Neural progenitor cell (in vitro differentiated cells): ENCODE measurements at regions not wholly inside any gene's neighbourhood (a gene's known extent, or its start where the extent isn't known, plus 50 kb on each side); places are given as distances from the start of the nearest gene placed in this dataset.

Experiments
- DNase-seq: peaks from one replicate; pipeline ENCODE4 v3.0.0-alpha.2; 2016; ENCODE audit warnings: low spot score
- H2AFZ ChIP-seq: fragments of 200-600 bp; sonication (generic); replicated peaks from 2 replicates; pipeline ENCODE4 v1.6.1; 2016; ENCODE audit warnings: antibody characterized with exemption
- H3F3A ChIP-seq: fragments of 200-600 bp; sonication (generic); 2 replicates; pipeline ENCODE4 v1.6.1; 2016; ENCODE audit warnings: antibody characterized with exemption, low read depth
- H3K27ac ChIP-seq: fragments of 200-600 bp; sonication (generic); 2 replicates; pipeline ENCODE4 v1.5.1; 2016; ENCODE audit warnings: mild to moderate bottlenecking
- H3K27me3 ChIP-seq: fragments of 200-600 bp; sonication (generic); 2 replicates; pipeline ENCODE4 v1.6.1; 2016; ENCODE audit warnings: mild to moderate bottlenecking, moderate library complexity
- H3K36me3 ChIP-seq: fragments of 200-600 bp; sonication (generic); 2 replicates; pipeline ENCODE4 v1.5.1; 2016
- H3K4me1 ChIP-seq: fragments of 200-600 bp; sonication (generic); 2 replicates; pipeline ENCODE4 v1.6.1; 2016; ENCODE audit warnings: mixed run types
- H3K4me2 ChIP-seq: fragments of 200-600 bp; sonication (generic); 2 replicates; pipeline ENCODE4 v1.6.1; 2016
- H3K4me3 ChIP-seq: fragments of 200-600 bp; sonication (generic); 2 replicates; pipeline ENCODE4 v1.5.1; 2016
- H3K79me2 ChIP-seq: fragments of 200-600 bp; sonication (generic); 2 replicates; pipeline ENCODE4 v1.6.1; 2016; ENCODE audit warnings: low read depth
- H3K9ac ChIP-seq: fragments of 200-600 bp; sonication (generic); 2 replicates; pipeline ENCODE4 v1.6.1; 2016
- H3K9me3 ChIP-seq: fragments of 200-600 bp; sonication (generic); 2 replicates; pipeline ENCODE4 v1.5.1; 2016; ENCODE audit warnings: low read depth
- H4K20me1 ChIP-seq: fragments of 200-600 bp; sonication (generic); 2 replicates; pipeline ENCODE4 v1.6.1; 2016; ENCODE audit warnings: low read depth
- H3K27ac Mint-ChIP-seq: 3 replicates; pipeline ENCODE4 v1.8.0; 2021; ENCODE audit warnings: mixed read lengths
- H3K27me3 Mint-ChIP-seq: 2 replicates; pipeline ENCODE4 v1.8.0; 2022; ENCODE audit warnings: low read depth, mild to moderate bottlenecking, inconsistent platforms, moderate library complexity, mixed read lengths; ENCODE audit not compliant: insufficient read depth
- H3K36me3 Mint-ChIP-seq: 3 replicates; pipeline ENCODE4 v1.8.0; 2021; ENCODE audit warnings: mixed read lengths
- H3K4me1 Mint-ChIP-seq: 3 replicates; pipeline ENCODE4 v1.8.0; 2021; ENCODE audit warnings: mixed read lengths
- H3K4me3 Mint-ChIP-seq: 3 replicates; pipeline ENCODE4 v1.8.0; 2021; ENCODE audit warnings: mild to moderate bottlenecking, moderate library complexity, mixed read lengths
- H3K9me3 Mint-ChIP-seq: 3 replicates; pipeline ENCODE4 v1.8.0; 2020; ENCODE audit warnings: mixed read lengths
- EZH2 ChIP-seq: fragments of 200-600 bp; sonication (generic); IDR thresholded peaks from 2 replicates; pipeline ENCODE4 v1.6.1; 2017; ENCODE audit warnings: antibody characterized with exemption, mild to moderate bottlenecking, moderate library complexity
- EZH2phosphoT487 ChIP-seq: fragments of 200-600 bp; sonication (generic); IDR thresholded peaks from 2 replicates; pipeline ENCODE4 v1.6.1; 2017; ENCODE audit warnings: antibody characterized with exemption
- TF ChIP-seq, protein P1 (sequence below): fragments of 200-600 bp; sonication (generic); IDR thresholded peaks from 2 replicates; pipeline ENCODE4 v1.5.1; 2017; ENCODE audit warnings: antibody characterized with exemption, mild to moderate bottlenecking

GRCh38 chr17:72189768-72190593 is 69.2 kb downstream of the SOX9 start:
- TF ChIP-seq EZH2phosphoT487 = no peak
- no peak for TF ChIP-seq EZH2
- TF ChIP-seq, protein P1, sequence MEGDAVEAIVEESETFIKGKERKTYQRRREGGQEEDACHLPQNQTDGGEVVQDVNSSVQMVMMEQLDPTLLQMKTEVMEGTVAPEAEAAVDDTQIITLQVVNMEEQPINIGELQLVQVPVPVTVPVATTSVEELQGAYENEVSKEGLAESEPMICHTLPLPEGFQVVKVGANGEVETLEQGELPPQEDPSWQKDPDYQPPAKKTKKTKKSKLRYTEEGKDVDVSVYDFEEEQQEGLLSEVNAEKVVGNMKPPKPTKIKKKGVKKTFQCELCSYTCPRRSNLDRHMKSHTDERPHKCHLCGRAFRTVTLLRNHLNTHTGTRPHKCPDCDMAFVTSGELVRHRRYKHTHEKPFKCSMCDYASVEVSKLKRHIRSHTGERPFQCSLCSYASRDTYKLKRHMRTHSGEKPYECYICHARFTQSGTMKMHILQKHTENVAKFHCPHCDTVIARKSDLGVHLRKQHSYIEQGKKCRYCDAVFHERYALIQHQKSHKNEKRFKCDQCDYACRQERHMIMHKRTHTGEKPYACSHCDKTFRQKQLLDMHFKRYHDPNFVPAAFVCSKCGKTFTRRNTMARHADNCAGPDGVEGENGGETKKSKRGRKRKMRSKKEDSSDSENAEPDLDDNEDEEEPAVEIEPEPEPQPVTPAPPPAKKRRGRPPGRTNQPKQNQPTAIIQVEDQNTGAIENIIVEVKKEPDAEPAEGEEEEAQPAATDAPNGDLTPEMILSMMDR = no peak
- H3K27ac ChIP-seq = no peak overlapping the region

GRCh38 chr17:72191356-72191755 is 70.5 kb downstream of the SOX9 start:
- Histone ChIP-seq H4K20me1 (no peaks in the 10 kb centered on the region), H3F3A (peaks cover 11% of the 10 kb centered on the region), H2AFZ (no peak overlapping the region), H3K79me2 (no peaks in the 10 kb centered on the region), H3K27ac (no peak overlapping the region), H3K9ac (no peak overlapping the region), H3K4me1 (peaks cover 13% of the 10 kb centered on the region), H3K27me3 (no peaks in the 10 kb centered on the region), H3K36me3 (no peaks in the 10 kb centered on the region), H3K4me3 (no peak overlapping the region), H3K4me2 (no peak overlapping the region), H3K9me3 (no peaks in the 10 kb centered on the region)
- H3K36me3 Mint-ChIP-seq = no peaks in the 10 kb centered on the region
- TF ChIP-seq, protein P1 = no peak
- TF ChIP-seq EZH2 (no peak), EZH2phosphoT487 (no peak)
- peaks cover 7% of the 10 kb centered on the region for H3K27me3 Mint-ChIP-seq
- peaks cover 5% of the 10 kb centered on the region for H3K9me3 Mint-ChIP-seq
- H3K4me1 Mint-ChIP-seq = peaks cover 3% of the 10 kb centered on the region
- H3K27ac Mint-ChIP-seq = no peak overlapping the region
- no peak for DNase-seq
- H3K4me3 Mint-ChIP-seq = no peak overlapping the region

More at GRCh38 chr17:72189768-72190593, 69.2 kb downstream of the SOX9 start:
- Histone ChIP-seq H4K20me1 (no peaks in the 10 kb centered on the region), H2AFZ (no peak overlapping the region), H3K4me3 (no peak overlapping the region), H3K4me1 (peaks cover 18% of the 10 kb centered on the region), H3K36me3 (no peaks in the 10 kb centered on the region), H3K4me2 (no peak overlapping the region), H3F3A (peaks cover 11% of the 10 kb centered on the region), H3K9ac (no peak overlapping the region), H3K27me3 (no peaks in the 10 kb centered on the region), H3K9me3 (no peaks in the 10 kb centered on the region), H3K79me2 (no peaks in the 10 kb centered on the region)
- peaks cover 11% of the 10 kb centered on the region for H3K4me1 Mint-ChIP-seq
- DNase-seq = no peak
- no peak overlapping the region for H3K4me3 Mint-ChIP-seq
- no peaks in the 10 kb centered on the region for H3K36me3 Mint-ChIP-seq
- H3K27me3 Mint-ChIP-seq = peaks cover 6% of the 10 kb centered on the region
- no peak overlapping the region for H3K27ac Mint-ChIP-seq
- H3K9me3 Mint-ChIP-seq = peaks cover 2% of the 10 kb centered on the region

DNA sequence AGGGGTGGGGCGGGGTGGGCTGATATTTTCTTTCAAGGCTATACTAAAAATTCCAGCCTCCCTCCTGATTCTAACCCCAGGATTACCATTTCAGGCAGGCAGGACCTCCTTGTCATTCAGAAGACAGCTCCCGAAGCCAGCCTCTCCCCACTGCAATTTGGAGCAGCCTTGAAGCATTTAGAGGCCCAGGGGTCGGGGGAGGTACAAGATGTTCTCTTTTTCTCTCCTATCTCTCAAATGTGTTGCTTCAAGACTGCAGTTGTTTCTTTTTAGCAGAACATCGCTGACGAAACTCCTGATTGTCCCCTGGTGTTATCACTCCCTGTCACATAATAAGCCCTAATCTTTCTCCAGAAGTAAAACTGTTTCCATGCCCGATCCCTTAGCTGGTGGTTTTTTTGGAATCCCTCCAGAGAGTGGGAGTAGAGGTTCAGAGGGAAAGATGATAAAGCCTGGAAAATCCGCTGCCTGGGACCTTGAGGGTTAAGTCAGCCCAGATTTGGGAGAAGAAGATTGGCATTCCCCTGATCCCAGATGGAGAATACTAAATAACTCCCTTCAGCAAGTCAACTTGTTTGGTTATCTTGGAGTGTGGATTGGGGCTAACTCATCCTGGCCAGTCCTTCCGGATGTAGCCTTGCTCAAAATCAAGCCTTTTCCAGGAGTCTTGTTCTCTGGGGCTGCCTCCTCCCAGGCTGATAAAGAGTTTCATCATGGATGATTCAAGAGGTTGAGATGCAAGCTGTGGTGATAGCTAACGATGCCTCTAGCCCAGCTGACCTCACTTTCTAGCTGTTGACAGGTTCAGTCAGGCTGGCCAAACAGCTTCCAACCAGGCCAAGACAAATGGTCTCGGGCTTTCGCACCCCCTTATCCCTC is 71.3 kb downstream of the SOX9 start:
- peaks cover 8% of the 10 kb centered on the region for H3K27me3 Mint-ChIP-seq
- no peaks in the 10 kb centered on the region for H4K20me1 ChIP-seq
- no peak overlapping the region for H3K4me3 Mint-ChIP-seq
- no peaks in the 10 kb centered on the region for H3K27me3 ChIP-seq
- peaks cover 5% of the 10 kb centered on the region for H3K9me3 Mint-ChIP-seq
- H3K4me3 ChIP-seq = no peak overlapping the region
- DNase-seq = no peak
- H3K36me3 Mint-ChIP-seq = no peaks in the 10 kb centered on the region
- H3K4me1 Mint-ChIP-seq = peaks cover 3% of the 10 kb centered on the region
- H3F3A ChIP-seq = peaks cover 10% of the 10 kb centered on the region
- peaks cover 11% of the 10 kb centered on the region for H3K4me1 ChIP-seq
- no peak overlapping the region for H3K4me2 ChIP-seq
- H3K36me3 ChIP-seq = no peaks in the 10 kb centered on the region
- no peak overlapping the region for H3K27ac ChIP-seq
- TF ChIP-seq, protein P1 = no peak
- no peak for TF ChIP-seq EZH2phosphoT487
- no peak for TF ChIP-seq EZH2
- no peaks in the 10 kb centered on the region for H3K9me3 ChIP-seq
- H3K27ac Mint-ChIP-seq = no peak overlapping the region
- no peaks in the 10 kb centered on the region for H3K79me2 ChIP-seq
- H3K9ac ChIP-seq = no peak overlapping the region
- no peak overlapping the region for H2AFZ ChIP-seq
